Trophoblast cell (in vitro differentiated cells and primary cell): ENCODE measurements at regions not wholly inside any gene's neighbourhood (a gene's known extent, or its start where the extent isn't known, plus 50 kb on each side); places are given as distances from the start of the nearest gene placed in this dataset.

ENCODE experiments used
- DNase-seq, 2 donors: peaks; one replicate each; pipeline ENCODE4 v3.0.0-alpha.2; 2016
- H2AFZ ChIP-seq: 2 replicates; pipeline ENCODE4 v1.6.1; 2013; ENCODE audit warnings: low read length, moderate library complexity, mild to moderate bottlenecking; ENCODE audit not compliant: insufficient read depth, poor library complexity
- H2AK5ac ChIP-seq: 2 replicates; pipeline ENCODE4 v1.6.1; 2013; ENCODE audit warnings: mild to moderate bottlenecking, low read length
- H2BK120ac ChIP-seq: 2 replicates; pipeline ENCODE4 v1.6.1; 2013; ENCODE audit warnings: low read length, mild to moderate bottlenecking, moderate library complexity; ENCODE audit not compliant: insufficient read depth, poor library complexity
- H2BK12ac ChIP-seq: 2 replicates; pipeline ENCODE4 v1.6.1; 2013; ENCODE audit warnings: mild to moderate bottlenecking, low read length, moderate library complexity
- H2BK5ac ChIP-seq: 2 replicates; pipeline ENCODE4 v1.6.1; 2013; ENCODE audit warnings: low read length, low read depth, moderate library complexity, mild to moderate bottlenecking; ENCODE audit not compliant: poor library complexity
- H3K14ac ChIP-seq: 2 replicates; pipeline ENCODE4 v1.6.1; 2013; ENCODE audit warnings: mild to moderate bottlenecking, low read length
- H3K18ac ChIP-seq: 2 replicates; pipeline ENCODE4 v1.6.1; 2013; ENCODE audit warnings: mild to moderate bottlenecking, low read length
- H3K23ac ChIP-seq: 2 replicates; pipeline ENCODE4 v1.6.1; 2013; ENCODE audit warnings: low read length
- H3K27ac ChIP-seq: 2 replicates; pipeline ENCODE4 v1.5.1; 2013; ENCODE audit warnings: low read depth, mild to moderate bottlenecking, inconsistent platforms, low read length, moderate library complexity
- H3K27me3 ChIP-seq: 2 replicates; pipeline ENCODE4 v1.6.1; 2013; ENCODE audit warnings: inconsistent platforms, mild to moderate bottlenecking, low read length, moderate library complexity; ENCODE audit not compliant: insufficient read depth
- H3K36me3 ChIP-seq, 2 experiments: 1 replicate in 1 of 2; 2 replicates in 1 of 2; pipeline ENCODE4 v1.6.1; 2013; ENCODE audit warnings: low read length in 2 of 2, mild to moderate bottlenecking in 2 of 2, moderate library complexity in 1 of 2; ENCODE audit not compliant: insufficient read depth in 2 of 2, control insufficient read depth in 1 of 2
- H3K4ac ChIP-seq: 2 replicates; pipeline ENCODE4 v1.6.1; 2013; ENCODE audit warnings: low read depth, mild to moderate bottlenecking, low read length, moderate library complexity
- H3K4me1 ChIP-seq, 2 experiments: 1 replicate in 1 of 2; 2 replicates in 1 of 2; pipeline ENCODE4 v1.6.1; 2013; ENCODE audit warnings: low read length in 2 of 2, mild to moderate bottlenecking in 2 of 2, moderate library complexity in 1 of 2; ENCODE audit not compliant: insufficient read depth in 2 of 2, control insufficient read depth in 1 of 2
- H3K4me2 ChIP-seq: 2 replicates; pipeline ENCODE4 v1.6.1; 2013; ENCODE audit warnings: inconsistent platforms, mild to moderate bottlenecking, low read length, moderate library complexity
- H3K4me3 ChIP-seq: 2 replicates; pipeline ENCODE4 v1.5.1; 2013; ENCODE audit warnings: mild to moderate bottlenecking, low read depth, low read length, inconsistent platforms
- H3K79me1 ChIP-seq: one replicate; pipeline ENCODE4 v1.6.1; 2013; ENCODE audit warnings: low read length
- H3K79me2 ChIP-seq: 2 replicates; pipeline ENCODE4 v1.6.1; 2013; ENCODE audit warnings: low read length, mild to moderate bottlenecking; ENCODE audit not compliant: control insufficient read depth, insufficient read depth, poor library complexity
- H3K9ac ChIP-seq: 2 replicates; pipeline ENCODE4 v1.6.1; 2013; ENCODE audit warnings: mild to moderate bottlenecking, low read length
- H3K9me3 ChIP-seq: 2 replicates; pipeline ENCODE4 v1.6.1; 2013; ENCODE audit warnings: low read depth, mild to moderate bottlenecking, control low read depth, inconsistent platforms, low read length; ENCODE audit not compliant: insufficient read depth
- H4K12ac ChIP-seq: 2 replicates; pipeline ENCODE4 v1.6.1; 2013; ENCODE audit warnings: low read depth, mild to moderate bottlenecking, low read length, moderate library complexity
- H4K8ac ChIP-seq: 2 replicates; pipeline ENCODE4 v1.6.1; 2013; ENCODE audit warnings: low read depth, mild to moderate bottlenecking, low read length, moderate library complexity
- H4K91ac ChIP-seq: one replicate; pipeline ENCODE4 v1.6.1; 2013; ENCODE audit warnings: low read depth, mild to moderate bottlenecking, low read length, moderate library complexity
- WGBS: extraction: QIAGEN DNeasy Blood & Tissue Kit; methylation state at CpG from one replicate; pipeline ENCODE4 v1.1.7; 2013; ENCODE audit warnings: missing lambda C conversion rate; ENCODE audit not compliant: insufficient read length, insufficient coverage; ENCODE audit errors: extremely low coverage; 5-methylcytosine and 5-hydroxymethylcytosine counted together

DNA sequence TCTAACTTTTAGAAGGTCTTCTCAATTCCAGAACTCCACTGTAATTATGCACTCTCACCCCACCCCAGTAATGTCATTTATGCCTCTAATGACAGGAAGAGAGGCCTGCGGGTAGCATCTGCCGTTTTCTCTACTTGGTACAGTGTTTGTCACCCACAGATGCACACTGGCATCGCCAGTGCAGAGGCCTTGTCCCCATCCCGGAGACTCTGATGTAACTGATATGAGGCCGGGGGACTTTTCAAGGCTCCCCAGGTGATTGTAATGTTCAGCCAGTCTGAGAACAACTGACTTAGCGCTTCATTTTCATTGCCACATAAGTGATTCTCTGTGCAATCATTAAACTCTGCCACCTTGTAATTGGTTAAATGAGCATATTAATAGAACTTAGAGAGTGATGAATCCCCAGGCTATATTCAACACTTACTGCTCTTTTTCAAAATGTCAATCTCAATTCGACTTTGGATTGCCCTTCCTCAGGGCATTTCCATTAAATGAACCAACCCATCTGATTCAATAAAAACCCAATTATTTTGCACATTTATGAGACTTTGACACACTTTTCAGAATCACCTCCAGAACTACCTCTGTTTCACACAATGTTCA, 113.2 kb downstream of the HERPUD2 start:
- no peaks in the 10 kb centered on the region for H3K27me3 ChIP-seq
- no peak overlapping the region for H3K4me3 ChIP-seq
- WGBS: no CpG with 5 or more reads among the region's 7 CpGs

DNA sequence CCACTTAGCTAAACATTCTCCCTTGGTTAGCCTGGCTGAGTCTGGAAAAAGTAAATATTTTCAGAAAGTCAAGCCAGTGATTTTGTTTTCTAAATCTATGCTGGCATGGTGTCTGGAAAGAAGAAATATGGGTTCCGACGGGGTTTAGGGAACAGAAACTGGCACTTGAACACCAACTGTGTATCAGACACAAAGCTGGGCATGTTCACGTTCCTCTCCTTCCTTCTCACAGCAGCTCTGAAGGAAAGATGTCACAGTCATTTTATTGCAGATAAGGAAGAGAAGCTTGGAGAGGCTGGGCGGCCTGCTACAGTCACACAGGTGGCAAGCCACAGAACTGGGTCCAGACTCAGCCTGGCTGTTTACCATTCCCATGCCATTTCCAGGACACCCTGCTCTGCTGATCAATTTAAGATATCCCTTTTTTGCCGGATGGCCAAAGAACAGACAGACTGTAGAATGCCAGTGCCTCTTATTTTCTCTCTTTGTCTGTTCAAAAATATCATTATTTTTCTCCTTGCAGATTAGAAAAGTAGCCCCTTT, 118.8 kb downstream of the HERPUD2 start:
- no peak overlapping the region for H3K23ac ChIP-seq
- DNase-seq: no peak
- H2AFZ ChIP-seq: no peak overlapping the region
- H3K4ac ChIP-seq: no peak overlapping the region
- H2AK5ac ChIP-seq: no peak overlapping the region
- no peak overlapping the region for H4K12ac ChIP-seq
- WGBS: no CpG with 5 or more reads among the region's 5 CpGs
- no peaks in the 10 kb centered on the region for H3K79me2 ChIP-seq
- no peak overlapping the region for H3K9ac ChIP-seq
- H2BK5ac ChIP-seq: no peak overlapping the region
- H2BK120ac ChIP-seq: no peak overlapping the region
- no peaks in the 10 kb centered on the region for H3K27me3 ChIP-seq
- no peak overlapping the region for H3K4me2 ChIP-seq
- no peak overlapping the region for H4K8ac ChIP-seq
- peaks cover 2% of the 10 kb centered on the region for H3K9me3 ChIP-seq
- H3K36me3 ChIP-seq: no peaks in the 10 kb centered on the region
- no peak overlapping the region for H3K27ac ChIP-seq
- H4K91ac ChIP-seq: no peak overlapping the region
- no peak overlapping the region for H3K4me3 ChIP-seq
- H3K4me1 ChIP-seq: peaks cover 5 to 6% of the 10 kb centered on the region in 2 experiments
- H2BK12ac ChIP-seq: no peak overlapping the region
- H3K18ac ChIP-seq: no peak overlapping the region
- no peaks in the 10 kb centered on the region for H3K79me1 ChIP-seq
- H3K14ac ChIP-seq: no peak overlapping the region

More for the DNA sequence above, 113.2 kb downstream of the HERPUD2 start:
- H3K23ac ChIP-seq: no peak overlapping the region
- no peak overlapping the region for H2AK5ac ChIP-seq
- H2BK5ac ChIP-seq: no peak overlapping the region
- no peak overlapping the region for H3K4me2 ChIP-seq
- H3K18ac ChIP-seq: no peak overlapping the region
- no peak overlapping the region for H3K4ac ChIP-seq
- no peak for DNase-seq
- H2BK120ac ChIP-seq: no peak overlapping the region
- H3K14ac ChIP-seq: no peak overlapping the region
- H4K91ac ChIP-seq: no peak overlapping the region
- H3K79me1 ChIP-seq: no peaks in the 10 kb centered on the region
- peaks cover 5 to 6% of the 10 kb centered on the region in 2 experiments for H3K4me1 ChIP-seq
- no peak overlapping the region for H3K9ac ChIP-seq
- no peaks in the 10 kb centered on the region for H3K79me2 ChIP-seq
- H4K12ac ChIP-seq: no peak overlapping the region
- no peak overlapping the region for H2BK12ac ChIP-seq
- H3K9me3 ChIP-seq: peaks cover 2% of the 10 kb centered on the region
- H3K36me3 ChIP-seq: no peaks in the 10 kb centered on the region
- H3K27ac ChIP-seq: no peak overlapping the region
- no peak overlapping the region for H2AFZ ChIP-seq
- no peak overlapping the region for H4K8ac ChIP-seq

DNA sequence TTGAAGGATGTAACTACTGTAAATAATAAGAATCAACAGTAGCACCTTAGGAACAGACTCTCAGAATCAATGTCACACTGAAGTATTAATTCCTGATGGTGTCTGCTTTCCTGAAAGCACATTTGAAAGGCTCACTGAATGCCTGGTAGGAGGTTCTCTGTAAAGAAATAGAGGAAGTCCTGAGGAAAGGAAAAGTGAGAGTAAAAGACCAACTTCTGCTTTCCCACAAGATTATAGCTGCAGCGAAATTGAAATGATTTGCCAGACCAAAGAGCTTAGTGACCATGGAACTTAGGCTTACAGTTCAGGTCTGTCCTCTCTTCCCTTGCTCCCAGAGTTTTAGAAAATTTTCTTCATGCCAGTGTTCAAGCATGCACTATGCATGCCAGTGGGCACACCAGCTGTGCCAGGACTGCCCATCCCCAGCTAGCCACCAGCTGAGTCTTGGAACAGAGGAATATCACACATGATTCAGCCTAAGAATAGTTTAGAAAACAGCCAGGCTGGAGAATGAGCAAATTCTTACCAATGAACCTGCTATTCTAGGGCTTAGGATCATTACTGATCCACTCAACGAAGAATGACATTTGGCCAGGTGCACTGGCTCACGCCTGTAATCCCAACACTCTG, 123.2 kb downstream of the HERPUD2 start:
- WGBS: no CpG with 5 or more reads among the region's 3 CpGs

DNA sequence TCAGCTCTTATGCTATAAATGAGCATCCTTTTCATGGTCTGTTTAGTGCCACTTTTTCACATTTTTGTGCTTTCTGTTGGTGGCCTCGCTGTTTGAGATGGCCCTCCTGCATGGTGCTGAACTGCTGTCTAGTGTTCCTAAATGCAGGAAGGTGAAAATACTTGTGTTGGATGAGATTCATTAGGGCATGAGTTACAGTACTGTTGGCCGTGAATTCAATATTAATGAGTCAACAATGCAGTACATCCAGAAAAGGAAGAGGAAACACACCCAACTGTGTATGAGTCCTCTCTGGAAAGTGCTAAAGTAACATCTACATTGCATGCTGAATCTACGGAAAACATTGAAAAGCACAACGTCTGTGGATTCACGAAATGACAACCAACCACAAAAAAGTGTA, 124.0 kb downstream of the HERPUD2 start:
- Histone ChIP-seq H3K4ac (no peak overlapping the region), H3K14ac (no peak overlapping the region), H4K8ac (no peak overlapping the region), H3K18ac (no peak overlapping the region), H3K79me2 (no peaks in the 10 kb centered on the region), H3K9me3 (no peaks in the 10 kb centered on the region), H3K36me3 (no peaks in the 10 kb centered on the region), H3K27me3 (no peaks in the 10 kb centered on the region), H3K23ac (no peak overlapping the region), H2BK12ac (no peak overlapping the region), H4K91ac (no peak overlapping the region), H3K4me2 (no peak overlapping the region), H3K9ac (no peak overlapping the region), H3K79me1 (no peaks in the 10 kb centered on the region), H4K12ac (no peak overlapping the region), H3K4me1 (no peaks in the 10 kb centered on the region), H3K4me3 (no peak overlapping the region), H2AFZ (no peak overlapping the region), H3K27ac (no peak overlapping the region), H2AK5ac (no peak overlapping the region), H2BK5ac (no peak overlapping the region), H2BK120ac (no peak overlapping the region)
- DNase-seq: no peak
- WGBS: no CpG with 5 or more reads among the region's 5 CpGs

More for the DNA sequence above, 123.2 kb downstream of the HERPUD2 start:
- H2BK5ac ChIP-seq: no peak overlapping the region
- H4K91ac ChIP-seq: no peak overlapping the region
- H3K4me1 ChIP-seq: no peaks in the 10 kb centered on the region
- no peak overlapping the region for H3K18ac ChIP-seq
- no peak overlapping the region for H4K8ac ChIP-seq
- no peak overlapping the region for H3K4me3 ChIP-seq
- H3K4me2 ChIP-seq: no peak overlapping the region
- H3K79me1 ChIP-seq: no peaks in the 10 kb centered on the region
- no peak overlapping the region for H4K12ac ChIP-seq
- H3K9ac ChIP-seq: no peak overlapping the region
- no peak overlapping the region for H2BK120ac ChIP-seq
- no peaks in the 10 kb centered on the region for H3K79me2 ChIP-seq
- no peaks in the 10 kb centered on the region for H3K36me3 ChIP-seq
- H2AFZ ChIP-seq: no peak overlapping the region
- no peak for DNase-seq
- no peak overlapping the region for H2AK5ac ChIP-seq
- no peak overlapping the region for H3K4ac ChIP-seq
- no peaks in the 10 kb centered on the region for H3K27me3 ChIP-seq
- H3K27ac ChIP-seq: no peak overlapping the region
- H3K14ac ChIP-seq: no peak overlapping the region
- H3K23ac ChIP-seq: no peak overlapping the region
- H3K9me3 ChIP-seq: no peaks in the 10 kb centered on the region
- no peak overlapping the region for H2BK12ac ChIP-seq
